PFSK-1 (cell line): ENCODE measurements at regions not wholly inside any gene's neighbourhood (a gene's known extent, or its start where the extent isn't known, plus 50 kb on each side); places are given as distances from the start of the nearest gene placed in this dataset.

Experiments used
- FOXP2 ChIP-seq: optimal IDR thresholded peaks from 2 replicates; pipeline ENCODE3; 2011; ENCODE audit warnings: borderline replicate concordance, control low read depth, inconsistent platforms; ENCODE audit not compliant: insufficient read depth; ENCODE audit errors: extremely low read length, extremely low read depth
- POLR2AphosphoS5 ChIP-seq: IDR thresholded peaks from 2 replicates; pipeline ENCODE4 v1.6.1; 2012; ENCODE audit warnings: low read depth, mild to moderate bottlenecking, control low read depth, low read length, moderate library complexity
- REST ChIP-seq, 2 experiments: IDR thresholded peaks; 2 replicates each; pipeline versions ENCODE4 v1.6.1 to v1.8.0; 2011 to 2012; ENCODE audit warnings: low read depth in 2 of 2, low read length in 2 of 2, control low read depth in 1 of 2, inconsistent platforms in 1 of 2, mild to moderate bottlenecking in 1 of 2, moderate library complexity in 1 of 2; ENCODE audit not compliant: insufficient read depth in 1 of 2
- SIN3A ChIP-seq: IDR thresholded peaks from 2 replicates; pipeline ENCODE4 v1.6.1; 2012; ENCODE audit warnings: mild to moderate bottlenecking, low read length, moderate library complexity, borderline replicate concordance; ENCODE audit not compliant: insufficient read depth
- TAF1 ChIP-seq: IDR thresholded peaks from 2 replicates; pipeline ENCODE4 v1.6.1; 2012; ENCODE audit warnings: low read length, control low read depth, borderline replicate concordance; ENCODE audit not compliant: insufficient read depth

- TF ChIP-seq FOXP2: no peak
- TF ChIP-seq REST (IDR thresholded peaks at IDR 0.05; ENCODE audit: insufficient read depth in 1 of 2, low read depth in 2 of 2, low read length in 2 of 2): no peak
- TF ChIP-seq POLR2AphosphoS5: no peak
- TF ChIP-seq SIN3A: no peak
- TF ChIP-seq TAF1: no peak
These were observed 1022.2 kb downstream of the BRD1 start for GRCh38 chr22:48805516-48805915.
